ENCODE measurements at regions not wholly inside any gene's neighbourhood (a gene's known extent, or its start where the extent isn't known, plus 50 kb on each side); places are given as distances from the start of the nearest gene placed in this dataset.

GRCh38 chr21:28607545-28607944 lies 385.1 kb downstream of the LTN1 start:
- Histone ChIP-seq H3K4me1 (ENCODE audit: control extremely low read depth in 1 of 4, control insufficient read depth in 4 of 4, insufficient read depth in 4 of 4, low read length in 3 of 4) (no peaks in the 10 kb centered on the region), H3K9me3 (ENCODE audit: control extremely low read depth in 1 of 5, control insufficient read depth in 4 of 5, insufficient read depth in 2 of 5, low read depth in 1 of 5, low read length in 4 of 5) (peaks cover 0 to 2% (median 0%) of the 10 kb centered on the region in 5 experiments), H3K36me3 (ENCODE audit: control insufficient read depth in 4 of 4, insufficient read depth in 4 of 4, low read length in 3 of 4) (no peaks in the 10 kb centered on the region), H3K4me3 (ENCODE audit: control insufficient read depth in 1 of 7, extremely low read depth in 1 of 7, insufficient read depth in 4 of 7, low read depth in 2 of 7, low read length in 6 of 7) (no peak overlapping the region), H3K27ac (ENCODE audit: insufficient read depth in 1 of 2, low read depth in 1 of 2, low read length in 2 of 2, poor library complexity in 1 of 2, severe bottlenecking in 2 of 2) (no peak overlapping the region), H3K27me3 (replicated peaks in 2 of 5; ENCODE audit: control insufficient read depth in 4 of 5, insufficient read depth in 5 of 5, low read length in 4 of 5) (no peaks in the 10 kb centered on the region)
- WGBS (ENCODE audit: insufficient coverage): no CpG with 5 or more reads among the region's 4 CpGs
- ChIA-PET CTCF (no interaction called here), POLR2A (no interaction called here)
- no peak for DNase-seq

GRCh38 chr21:28604946-28605537 lies 387.6 kb downstream of the LTN1 start:
- H3K36me3 ChIP-seq (ENCODE audit: control insufficient read depth in 4 of 4, insufficient read depth in 4 of 4, low read length in 3 of 4): no peaks in the 10 kb centered on the region
- no peak overlapping the region for H3K4me3 ChIP-seq (ENCODE audit: control insufficient read depth in 1 of 7, extremely low read depth in 1 of 7, insufficient read depth in 4 of 7, low read depth in 2 of 7, low read length in 6 of 7)
- WGBS (ENCODE audit: insufficient coverage): 83% methylated on average over 3 of the region's 3 CpGs
- CTCF ChIA-PET: no interaction called here
- no peaks in the 10 kb centered on the region for H3K4me1 ChIP-seq (ENCODE audit: control extremely low read depth in 1 of 4, control insufficient read depth in 4 of 4, insufficient read depth in 4 of 4, low read length in 3 of 4)
- H3K27ac ChIP-seq (ENCODE audit: insufficient read depth in 1 of 2, low read depth in 1 of 2, low read length in 2 of 2, poor library complexity in 1 of 2, severe bottlenecking in 2 of 2): no peak overlapping the region
- H3K27me3 ChIP-seq (replicated peaks in 2 of 5; ENCODE audit: control insufficient read depth in 4 of 5, insufficient read depth in 5 of 5, low read length in 4 of 5): no peaks in the 10 kb centered on the region
- POLR2A ChIA-PET: no interaction called here
- H3K9me3 ChIP-seq (ENCODE audit: control extremely low read depth in 1 of 5, control insufficient read depth in 4 of 5, insufficient read depth in 2 of 5, low read depth in 1 of 5, low read length in 4 of 5): peaks cover 2 to 14% (median 8%) of the 10 kb centered on the region in 5 experiments
- DNase-seq: peak in 2 of 3 donors; percentile 7 to 35

- CTCF ChIA-PET: no interaction called here
- peak in 2 of 3 donors; percentile 7 to 36 for DNase-seq
- POLR2A ChIA-PET: no interaction called here
Observed at GRCh38 chr21:28602546-28602945, 390.1 kb downstream of the LTN1 start.

GRCh38 chr21:28598214-28598613 lies 394.5 kb downstream of the LTN1 start:
- ChIA-PET CTCF (no interaction called here), POLR2A (no interaction called here)
- DNase-seq: no peak
- no peaks in the 10 kb centered on the region for H3K4me1 ChIP-seq (ENCODE audit: control extremely low read depth in 1 of 4, control insufficient read depth in 4 of 4, insufficient read depth in 4 of 4, low read length in 3 of 4)
- WGBS (ENCODE audit: insufficient coverage): 90% methylated on average over 3 of the region's 3 CpGs
- peaks cover 0 to 32% (median 14%) of the 10 kb centered on the region in 5 experiments for H3K9me3 ChIP-seq (ENCODE audit: control extremely low read depth in 1 of 5, control insufficient read depth in 4 of 5, insufficient read depth in 2 of 5, low read depth in 1 of 5, low read length in 4 of 5)
- H3K4me3 ChIP-seq (ENCODE audit: control insufficient read depth in 1 of 7, extremely low read depth in 1 of 7, insufficient read depth in 4 of 7, low read depth in 2 of 7, low read length in 6 of 7): no peak overlapping the region
- no peaks in the 10 kb centered on the region for H3K36me3 ChIP-seq (ENCODE audit: control insufficient read depth in 4 of 4, insufficient read depth in 4 of 4, low read length in 3 of 4)
- no peak overlapping the region for H3K27ac ChIP-seq (ENCODE audit: insufficient read depth in 1 of 2, low read depth in 1 of 2, low read length in 2 of 2, poor library complexity in 1 of 2, severe bottlenecking in 2 of 2)
- no peaks in the 10 kb centered on the region for H3K27me3 ChIP-seq (replicated peaks in 2 of 5; ENCODE audit: control insufficient read depth in 4 of 5, insufficient read depth in 5 of 5, low read length in 4 of 5)

More at GRCh38 chr21:28602546-28602945, 390.1 kb downstream of the LTN1 start:
- no peaks in the 10 kb centered on the region for H3K36me3 ChIP-seq (ENCODE audit: control insufficient read depth in 4 of 4, insufficient read depth in 4 of 4, low read length in 3 of 4)
- H3K9me3 ChIP-seq (ENCODE audit: control extremely low read depth in 1 of 5, control insufficient read depth in 4 of 5, insufficient read depth in 2 of 5, low read depth in 1 of 5, low read length in 4 of 5): peaks cover 2 to 32% (median 14%) of the 10 kb centered on the region in 5 experiments
- no peak overlapping the region for H3K4me3 ChIP-seq (ENCODE audit: control insufficient read depth in 1 of 7, extremely low read depth in 1 of 7, insufficient read depth in 4 of 7, low read depth in 2 of 7, low read length in 6 of 7)
- H3K27ac ChIP-seq (ENCODE audit: insufficient read depth in 1 of 2, low read depth in 1 of 2, low read length in 2 of 2, poor library complexity in 1 of 2, severe bottlenecking in 2 of 2): no peak overlapping the region
- no peaks in the 10 kb centered on the region for H3K27me3 ChIP-seq (replicated peaks in 2 of 5; ENCODE audit: control insufficient read depth in 4 of 5, insufficient read depth in 5 of 5, low read length in 4 of 5)
- no peaks in the 10 kb centered on the region for H3K4me1 ChIP-seq (ENCODE audit: control extremely low read depth in 1 of 4, control insufficient read depth in 4 of 4, insufficient read depth in 4 of 4, low read length in 3 of 4)

GRCh38 chr21:28592205-28592865 lies 400.3 kb downstream of the LTN1 start:
- WGBS (ENCODE audit: insufficient coverage): 55% methylated on average over 2 of the region's 6 CpGs
- peaks cover 0 to 12% (median 2%) of the 10 kb centered on the region in 5 experiments for H3K9me3 ChIP-seq (ENCODE audit: control extremely low read depth in 1 of 5, control insufficient read depth in 4 of 5, insufficient read depth in 2 of 5, low read depth in 1 of 5, low read length in 4 of 5)
- no peak for DNase-seq
- H3K27me3 ChIP-seq (replicated peaks in 2 of 5; ENCODE audit: control insufficient read depth in 4 of 5, insufficient read depth in 5 of 5, low read length in 4 of 5): no peaks in the 10 kb centered on the region
- no peak overlapping the region for H3K27ac ChIP-seq (ENCODE audit: insufficient read depth in 1 of 2, low read depth in 1 of 2, low read length in 2 of 2, poor library complexity in 1 of 2, severe bottlenecking in 2 of 2)
- POLR2A ChIA-PET: no interaction called here
- no peaks in the 10 kb centered on the region for H3K4me1 ChIP-seq (ENCODE audit: control extremely low read depth in 1 of 4, control insufficient read depth in 4 of 4, insufficient read depth in 4 of 4, low read length in 3 of 4)
- H3K4me3 ChIP-seq (ENCODE audit: control insufficient read depth in 1 of 7, extremely low read depth in 1 of 7, insufficient read depth in 4 of 7, low read depth in 2 of 7, low read length in 6 of 7): no peak overlapping the region
- H3K36me3 ChIP-seq (ENCODE audit: control insufficient read depth in 4 of 4, insufficient read depth in 4 of 4, low read length in 3 of 4): no peaks in the 10 kb centered on the region
- CTCF ChIA-PET: interaction anchor here (0.8 to 1.6 kb wide), 3 partner anchors 11 to 153 kb away, joined by 3 read pairs; no protein-coding TSS in a partner anchor

- POLR2A ChIA-PET: no interaction called here
- DNase-seq: no peak
- CTCF ChIA-PET: interaction anchor here (1.6 kb wide), 1 partner anchor 10 kb away, joined by 3 read pairs; no protein-coding TSS in a partner anchor
- H3K4me1 ChIP-seq (ENCODE audit: control extremely low read depth in 1 of 4, control insufficient read depth in 4 of 4, insufficient read depth in 4 of 4, low read length in 3 of 4): no peaks in the 10 kb centered on the region
- H3K9me3 ChIP-seq (ENCODE audit: control extremely low read depth in 1 of 5, control insufficient read depth in 4 of 5, insufficient read depth in 2 of 5, low read depth in 1 of 5, low read length in 4 of 5): peaks cover 0 to 14% (median 2%) of the 10 kb centered on the region in 5 experiments
- 95% methylated on average over 2 of the region's 3 CpGs for WGBS (ENCODE audit: insufficient coverage)
- no peak overlapping the region for H3K27ac ChIP-seq (ENCODE audit: insufficient read depth in 1 of 2, low read depth in 1 of 2, low read length in 2 of 2, poor library complexity in 1 of 2, severe bottlenecking in 2 of 2)
- H3K4me3 ChIP-seq (ENCODE audit: control insufficient read depth in 1 of 7, extremely low read depth in 1 of 7, insufficient read depth in 4 of 7, low read depth in 2 of 7, low read length in 6 of 7): no peak overlapping the region
- no peaks in the 10 kb centered on the region for H3K36me3 ChIP-seq (ENCODE audit: control insufficient read depth in 4 of 4, insufficient read depth in 4 of 4, low read length in 3 of 4)
- H3K27me3 ChIP-seq (replicated peaks in 2 of 5; ENCODE audit: control insufficient read depth in 4 of 5, insufficient read depth in 5 of 5, low read length in 4 of 5): no peaks in the 10 kb centered on the region
Observed at GRCh38 chr21:28590676-28591075, 402.0 kb downstream of the LTN1 start.

GRCh38 chr21:28590026-28590425 lies 402.7 kb downstream of the LTN1 start:
- WGBS (ENCODE audit: insufficient coverage): 0% methylated on average over 1 of the region's 2 CpGs

More at GRCh38 chr21:28590026-28590425, 402.7 kb downstream of the LTN1 start:
- Histone ChIP-seq H3K4me3 (ENCODE audit: control insufficient read depth in 1 of 7, extremely low read depth in 1 of 7, insufficient read depth in 4 of 7, low read depth in 2 of 7, low read length in 6 of 7) (no peak overlapping the region), H3K9me3 (ENCODE audit: control extremely low read depth in 1 of 5, control insufficient read depth in 4 of 5, insufficient read depth in 2 of 5, low read depth in 1 of 5, low read length in 4 of 5) (peaks cover 0 to 14% (median 2%) of the 10 kb centered on the region in 5 experiments), H3K27ac (ENCODE audit: insufficient read depth in 1 of 2, low read depth in 1 of 2, low read length in 2 of 2, poor library complexity in 1 of 2, severe bottlenecking in 2 of 2) (no peak overlapping the region), H3K36me3 (ENCODE audit: control insufficient read depth in 4 of 4, insufficient read depth in 4 of 4, low read length in 3 of 4) (no peaks in the 10 kb centered on the region), H3K27me3 (replicated peaks in 2 of 5; ENCODE audit: control insufficient read depth in 4 of 5, insufficient read depth in 5 of 5, low read length in 4 of 5) (no peaks in the 10 kb centered on the region), H3K4me1 (ENCODE audit: control extremely low read depth in 1 of 4, control insufficient read depth in 4 of 4, insufficient read depth in 4 of 4, low read length in 3 of 4) (no peaks in the 10 kb centered on the region)
- ChIA-PET POLR2A (no interaction called here), CTCF (no interaction called here)
- DNase-seq: peak in 2 of 3 donors; percentile 40 to 66

All from common myeloid progenitor, CD34-positive (primary cell).